HL-60 (cell line): ENCODE measurements at regions not wholly inside any gene's neighbourhood (a gene's known extent, or its start where the extent isn't known, plus 50 kb on each side); places are given as distances from the start of the nearest gene placed in this dataset.

Source experiments
- DNase-seq, 2 experiments: peaks; one replicate each; pipeline ENCODE4 v3.0.0-alpha.2; 2010 to 2020; ENCODE audit warnings: low read depth in 1 of 2, low spot score in 1 of 2
- H3K27ac ChIP-seq: fragments of 250-450 bp; sonication (Bioruptor Pico); replicated peaks from 2 replicates; pipeline ENCODE4 v1.5.1; 2020; ENCODE audit warnings: mild to moderate bottlenecking, moderate library complexity
- H3K27me3 ChIP-seq: fragments of 250-450 bp; sonication (Bioruptor Pico); 2 replicates; pipeline ENCODE4 v1.5.1; 2021; ENCODE audit warnings: mild to moderate bottlenecking, moderate library complexity; ENCODE audit not compliant: insufficient read depth, poor library complexity, severe bottlenecking
- H3K4me3 ChIP-seq: replicated peaks from 2 replicates; pipeline ENCODE4 v1.5.1; 2011; ENCODE audit warnings: mild to moderate bottlenecking, control low read depth, low read length; ENCODE audit not compliant: insufficient read depth
- CTCF ChIP-seq: IDR thresholded peaks from one replicate; pipeline ENCODE4 v1.5.1; 2011; ENCODE audit warnings: low read length, control low read depth, inconsistent platforms; ENCODE audit not compliant: insufficient read depth
- GABPA ChIP-seq: IDR thresholded peaks from 2 replicates; pipeline ENCODE4 v1.6.1; 2012; ENCODE audit warnings: low read depth
- POLR2AphosphoS5 ChIP-seq: IDR thresholded peaks from 2 replicates; pipeline ENCODE4 v1.6.1; 2012; ENCODE audit warnings: low read depth
- REST ChIP-seq: IDR thresholded peaks from 2 replicates; pipeline ENCODE4 v1.6.1; 2012; ENCODE audit warnings: low read depth; ENCODE audit not compliant: insufficient replicate concordance
- SPI1 ChIP-seq: IDR thresholded peaks from 2 replicates; pipeline ENCODE4 v1.6.1; 2012; ENCODE audit warnings: low read depth, mild to moderate bottlenecking, borderline replicate concordance

GRCh38 chr12:46603776-46604456, 221.9 kb downstream of the SLC38A4 start:
- no peak overlapping the region for H3K27ac ChIP-seq
- no peak overlapping the region for H3K4me3 ChIP-seq
- no peak for TF ChIP-seq POLR2AphosphoS5
- no peak for TF ChIP-seq REST
- no peak for TF ChIP-seq GABPA
- TF ChIP-seq CTCF = no peak
- no peak for TF ChIP-seq SPI1
- DNase-seq = no peak
- no peaks in the 10 kb centered on the region for H3K27me3 ChIP-seq

GRCh38 chr12:46602474-46602873, 223.3 kb downstream of the SLC38A4 start:
- H3K27me3 ChIP-seq = no peaks in the 10 kb centered on the region
- DNase-seq = no peak
- no peak for TF ChIP-seq POLR2AphosphoS5
- no peak for TF ChIP-seq CTCF
- no peak for TF ChIP-seq GABPA
- TF ChIP-seq REST = no peak
- TF ChIP-seq SPI1 = no peak
- no peak overlapping the region for H3K4me3 ChIP-seq
- H3K27ac ChIP-seq = no peak overlapping the region

GRCh38 chr12:46590991-46591703, 218.6 kb upstream of the SLC38A2 start:
- Histone ChIP-seq H3K27ac (no peak overlapping the region), H3K27me3 (no peaks in the 10 kb centered on the region), H3K4me3 (no peak overlapping the region)
- no peak for DNase-seq
- no peak for TF ChIP-seq GABPA
- TF ChIP-seq REST = no peak
- no peak for TF ChIP-seq POLR2AphosphoS5
